ENCODE measurements at regions not wholly inside any gene's neighbourhood (a gene's known extent, or its start where the extent isn't known, plus 50 kb on each side); places are given as distances from the start of the nearest gene placed in this dataset.

DNA sequence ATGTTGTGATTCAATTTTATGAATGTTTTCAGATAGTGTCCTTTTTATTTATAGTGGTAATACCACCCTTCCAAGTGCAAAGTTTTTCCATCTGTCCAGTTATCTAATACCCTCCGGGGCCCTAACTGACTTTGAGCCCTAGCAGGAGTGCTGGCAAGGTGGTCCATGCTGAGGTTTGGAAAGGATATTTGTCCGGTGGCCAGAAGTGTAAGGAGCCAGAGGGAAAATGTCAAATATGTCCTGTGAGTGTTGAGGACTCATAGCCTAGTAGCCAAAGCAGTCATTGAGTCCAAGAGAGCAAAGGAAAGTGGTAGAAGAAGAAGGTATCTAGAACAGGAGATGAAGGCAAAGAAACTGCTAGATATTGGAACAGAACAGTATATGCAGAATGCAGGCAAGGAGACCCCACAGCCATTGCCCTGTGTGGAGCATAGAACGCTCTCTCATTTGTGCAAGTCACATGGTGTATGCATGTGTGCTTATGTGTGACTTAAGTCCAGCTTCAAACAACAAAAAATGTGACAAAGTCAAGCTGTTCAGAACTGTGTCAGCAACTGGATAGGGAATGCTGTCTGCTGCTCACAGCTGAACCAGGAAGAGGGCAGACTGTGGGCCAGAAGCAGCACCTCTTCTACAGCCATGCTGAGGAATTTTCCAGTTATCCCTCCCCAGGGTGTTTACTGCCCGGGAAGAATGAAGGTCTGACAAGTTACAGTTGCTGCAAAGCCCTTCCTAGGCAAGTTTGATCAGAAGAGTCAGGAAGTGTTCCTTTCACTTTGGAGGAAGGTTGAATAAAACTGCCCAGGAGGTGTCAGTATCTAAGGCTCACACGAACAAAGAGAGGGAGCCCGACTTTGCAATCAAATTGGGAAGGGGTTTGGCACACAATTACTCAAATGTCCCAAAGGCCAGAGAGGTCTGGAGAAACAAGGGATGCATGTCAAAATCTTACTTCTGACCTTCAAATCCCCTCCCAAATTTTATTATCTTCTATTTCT, 463.3 kb upstream of the DMAC1 start:
- no peak overlapping the region for H3K27ac ChIP-seq (ENCODE audit: low read depth in 1 of 3, low read length in 2 of 3)
- 48 to 55% (median 54%) methylated on average over 6 of the region's 6 CpGs for WGBS, 3 donors
- no peak for FAIRE-seq
- peak; percentile 10 to 30 for DNase-seq
- no peaks in the 10 kb centered on the region for H3K9me3 ChIP-seq (ENCODE audit: control insufficient read depth in 2 of 2, insufficient read depth in 1 of 2, low read depth in 1 of 2, low read length in 1 of 2)
- no peaks in the 10 kb centered on the region for H3K27me3 ChIP-seq (ENCODE audit: control insufficient read depth in 3 of 3, insufficient read depth in 3 of 3, low read length in 3 of 3)
- no peaks in the 10 kb centered on the region for H3K36me3 ChIP-seq (ENCODE audit: control insufficient read depth in 3 of 3, insufficient read depth in 2 of 3, low read depth in 1 of 3, low read length in 3 of 3)
- no peak overlapping the region for H3K4me3 ChIP-seq (ENCODE audit: low read depth in 1 of 3, low read length in 3 of 3)
- H3K4me1 ChIP-seq (ENCODE audit: control insufficient read depth in 3 of 3, insufficient read depth in 2 of 3, low read depth in 1 of 3, low read length in 2 of 3), result peaks cover 0 to 16% (median 0%) of the 10 kb centered on the region in 3 donors

DNA sequence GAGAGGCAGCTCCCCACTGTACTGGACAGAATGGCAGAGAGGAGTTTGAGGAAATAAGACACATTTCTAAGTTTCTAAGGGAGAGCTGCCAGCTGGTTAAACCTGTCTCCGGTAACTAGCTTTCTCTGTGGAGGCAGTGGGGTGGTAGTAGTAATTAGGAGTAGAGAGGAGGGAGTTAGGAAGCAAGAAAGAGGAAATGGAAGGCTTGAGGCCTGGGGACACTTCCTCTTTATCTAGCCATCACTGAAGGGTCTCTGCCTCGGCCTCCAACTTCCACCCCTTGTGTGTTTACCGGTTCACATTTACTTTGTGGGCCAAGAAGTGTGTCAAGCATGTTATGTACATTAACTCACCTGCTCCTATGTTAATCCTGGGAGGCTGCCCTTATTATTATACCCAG, 462.2 kb upstream of the DMAC1 start:
- H3K9me3 ChIP-seq (ENCODE audit: control insufficient read depth in 2 of 2, insufficient read depth in 1 of 2, low read depth in 1 of 2, low read length in 1 of 2), result no peaks in the 10 kb centered on the region
- DNase-seq (no peak), FAIRE-seq (no peak)
- no peak overlapping the region for H3K4me3 ChIP-seq (ENCODE audit: low read depth in 1 of 3, low read length in 3 of 3)
- H3K36me3 ChIP-seq (ENCODE audit: control insufficient read depth in 3 of 3, insufficient read depth in 2 of 3, low read depth in 1 of 3, low read length in 3 of 3), result no peaks in the 10 kb centered on the region
- H3K4me1 ChIP-seq (ENCODE audit: control insufficient read depth in 3 of 3, insufficient read depth in 2 of 3, low read depth in 1 of 3, low read length in 2 of 3), result peaks cover 0 to 16% (median 0%) of the 10 kb centered on the region in 3 donors
- H3K27me3 ChIP-seq (ENCODE audit: control insufficient read depth in 3 of 3, insufficient read depth in 3 of 3, low read length in 3 of 3), result no peaks in the 10 kb centered on the region
- 80 to 89% (median 86%) methylated on average over 3 of the region's 3 CpGs for WGBS, 3 donors
- no peak overlapping the region for H3K27ac ChIP-seq (ENCODE audit: low read depth in 1 of 3, low read length in 2 of 3)

DNA sequence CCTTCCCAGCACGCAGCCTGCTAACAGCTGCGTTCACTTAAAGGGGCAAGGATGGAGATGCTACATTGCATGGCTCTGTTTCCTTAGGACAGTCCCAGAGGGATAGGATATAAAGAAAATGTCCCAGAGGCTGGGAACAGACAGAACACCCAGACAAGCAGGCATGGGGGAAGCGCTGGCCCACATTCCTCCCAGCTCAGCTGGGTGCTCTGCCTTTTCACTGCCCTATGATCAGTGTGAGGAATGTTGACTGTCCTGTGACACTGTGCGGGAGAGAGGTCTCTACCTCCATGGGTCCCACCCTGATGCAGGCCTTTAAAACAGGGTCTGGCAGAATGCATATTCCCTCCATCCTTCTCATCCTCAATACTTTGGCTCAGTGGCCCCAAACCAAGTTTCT, 459.4 kb upstream of the DMAC1 start:
- H3K27me3 ChIP-seq (ENCODE audit: control insufficient read depth in 3 of 3, insufficient read depth in 3 of 3, low read length in 3 of 3), result no peaks in the 10 kb centered on the region
- H3K36me3 ChIP-seq (ENCODE audit: control insufficient read depth in 3 of 3, insufficient read depth in 2 of 3, low read depth in 1 of 3, low read length in 3 of 3), result no peaks in the 10 kb centered on the region
- H3K27ac ChIP-seq (ENCODE audit: low read depth in 1 of 3, low read length in 2 of 3), result no peak overlapping the region
- H3K4me1 ChIP-seq (ENCODE audit: control insufficient read depth in 3 of 3, insufficient read depth in 2 of 3, low read depth in 1 of 3, low read length in 2 of 3), result peaks cover 0 to 16% (median 0%) of the 10 kb centered on the region in 3 donors
- no peak overlapping the region for H3K4me3 ChIP-seq (ENCODE audit: low read depth in 1 of 3, low read length in 3 of 3)
- FAIRE-seq, result no peak
- no peak for DNase-seq
- no peaks in the 10 kb centered on the region for H3K9me3 ChIP-seq (ENCODE audit: control insufficient read depth in 2 of 2, insufficient read depth in 1 of 2, low read depth in 1 of 2, low read length in 1 of 2)
- 91 to 99% (median 93%) methylated on average over 4 of the region's 4 CpGs for WGBS, 3 donors

DNA sequence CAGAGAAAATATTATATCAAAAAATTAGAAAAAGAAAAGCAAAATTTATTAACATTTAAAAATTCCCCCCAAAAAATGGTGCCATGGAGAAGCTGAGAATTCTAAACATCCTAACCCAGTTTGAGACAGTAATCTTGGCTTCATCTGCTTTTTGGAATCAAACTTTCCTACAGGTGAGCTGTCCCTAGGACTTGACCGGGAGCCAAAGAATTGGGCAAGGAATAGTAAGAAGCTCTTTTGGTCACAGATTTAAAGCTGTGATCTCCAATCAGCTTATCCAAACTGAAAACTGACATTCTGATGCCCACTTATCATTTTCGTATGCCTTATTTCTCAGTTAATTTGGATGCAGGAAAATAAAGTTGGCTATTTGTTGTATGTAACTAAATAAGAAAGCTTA, 457.3 kb upstream of the DMAC1 start:
- DNase-seq (no peak), FAIRE-seq (no peak)
- Histone ChIP-seq H3K27me3 (ENCODE audit: control insufficient read depth in 3 of 3, insufficient read depth in 3 of 3, low read length in 3 of 3) (no peaks in the 10 kb centered on the region), H3K9me3 (ENCODE audit: control insufficient read depth in 2 of 2, insufficient read depth in 1 of 2, low read depth in 1 of 2, low read length in 1 of 2) (no peaks in the 10 kb centered on the region), H3K4me3 (ENCODE audit: low read depth in 1 of 3, low read length in 3 of 3) (no peak overlapping the region), H3K4me1 (ENCODE audit: control insufficient read depth in 3 of 3, insufficient read depth in 2 of 3, low read depth in 1 of 3, low read length in 2 of 3) (peaks cover 0 to 8% (median 0%) of the 10 kb centered on the region in 3 donors), H3K27ac (ENCODE audit: low read depth in 1 of 3, low read length in 2 of 3) (no peak overlapping the region), H3K36me3 (ENCODE audit: control insufficient read depth in 3 of 3, insufficient read depth in 2 of 3, low read depth in 1 of 3, low read length in 3 of 3) (no peaks in the 10 kb centered on the region)
- WGBS, 3 donors, result 75 to 91% (median 89%) methylated on average over 2 of the region's 2 CpGs

DNA sequence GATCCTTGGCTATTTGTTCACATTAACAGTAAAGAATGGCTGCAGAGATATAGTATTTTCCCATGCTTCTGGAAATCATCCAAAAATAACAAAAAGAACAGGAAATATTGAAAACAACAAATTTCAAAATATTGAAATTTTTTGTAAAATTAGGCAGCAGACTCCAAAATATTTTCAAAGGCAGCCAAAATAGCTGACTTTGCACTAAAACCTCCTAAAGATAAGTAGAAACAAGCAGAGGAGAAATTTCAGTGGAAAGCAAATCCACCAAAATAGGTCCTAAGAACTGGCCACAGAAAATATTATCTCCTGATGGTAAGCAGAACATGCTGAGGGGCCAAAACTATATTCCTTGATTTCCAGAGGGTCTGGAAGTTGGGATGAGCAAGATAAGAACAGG, 456.3 kb upstream of the DMAC1 start:
- Histone ChIP-seq H3K4me1 (ENCODE audit: control insufficient read depth in 3 of 3, insufficient read depth in 2 of 3, low read depth in 1 of 3, low read length in 2 of 3) (peaks cover 0 to 2% (median 0%) of the 10 kb centered on the region in 3 donors), H3K9me3 (ENCODE audit: control insufficient read depth in 2 of 2, insufficient read depth in 1 of 2, low read depth in 1 of 2, low read length in 1 of 2) (no peaks in the 10 kb centered on the region), H3K36me3 (ENCODE audit: control insufficient read depth in 3 of 3, insufficient read depth in 2 of 3, low read depth in 1 of 3, low read length in 3 of 3) (no peaks in the 10 kb centered on the region), H3K27ac (ENCODE audit: low read depth in 1 of 3, low read length in 2 of 3) (no peak overlapping the region), H3K4me3 (ENCODE audit: low read depth in 1 of 3, low read length in 3 of 3) (no peak overlapping the region), H3K27me3 (ENCODE audit: control insufficient read depth in 3 of 3, insufficient read depth in 3 of 3, low read length in 3 of 3) (no peaks in the 10 kb centered on the region)
- DNase-seq (no peak), FAIRE-seq (no peak)

DNA sequence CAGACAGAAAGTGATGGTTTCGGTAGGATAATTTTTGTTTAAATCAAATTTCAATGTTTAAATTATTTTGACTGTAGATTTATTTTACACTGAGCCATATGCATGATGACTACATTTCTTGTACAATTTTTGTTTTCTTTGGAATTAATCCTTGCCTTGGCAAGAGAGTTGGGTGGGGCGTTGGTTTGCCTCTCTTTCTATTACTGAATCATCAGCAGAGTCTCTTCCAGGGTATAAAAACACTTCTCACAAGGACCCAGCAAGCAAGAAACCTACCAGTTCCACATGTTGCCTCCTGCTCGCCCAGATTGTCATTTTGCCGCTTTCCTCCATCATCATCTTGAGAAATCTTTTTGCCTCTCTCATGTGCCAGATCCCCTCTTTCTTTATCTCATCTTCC, 455.0 kb upstream of the DMAC1 start:
- no peak for DNase-seq
- 78 to 85% (median 82%) methylated on average over 4 of the region's 4 CpGs for WGBS, 3 donors
- Histone ChIP-seq H3K9me3 (ENCODE audit: control insufficient read depth in 2 of 2, insufficient read depth in 1 of 2, low read depth in 1 of 2, low read length in 1 of 2) (no peaks in the 10 kb centered on the region), H3K4me3 (ENCODE audit: low read depth in 1 of 3, low read length in 3 of 3) (no peak overlapping the region), H3K4me1 (ENCODE audit: control insufficient read depth in 3 of 3, insufficient read depth in 2 of 3, low read depth in 1 of 3, low read length in 2 of 3) (no peaks in the 10 kb centered on the region), H3K27ac (ENCODE audit: low read depth in 1 of 3, low read length in 2 of 3) (no peak overlapping the region), H3K36me3 (ENCODE audit: control insufficient read depth in 3 of 3, insufficient read depth in 2 of 3, low read depth in 1 of 3, low read length in 3 of 3) (no peaks in the 10 kb centered on the region), H3K27me3 (ENCODE audit: control insufficient read depth in 3 of 3, insufficient read depth in 3 of 3, low read length in 3 of 3) (no peaks in the 10 kb centered on the region)
- no peak for FAIRE-seq

DNA sequence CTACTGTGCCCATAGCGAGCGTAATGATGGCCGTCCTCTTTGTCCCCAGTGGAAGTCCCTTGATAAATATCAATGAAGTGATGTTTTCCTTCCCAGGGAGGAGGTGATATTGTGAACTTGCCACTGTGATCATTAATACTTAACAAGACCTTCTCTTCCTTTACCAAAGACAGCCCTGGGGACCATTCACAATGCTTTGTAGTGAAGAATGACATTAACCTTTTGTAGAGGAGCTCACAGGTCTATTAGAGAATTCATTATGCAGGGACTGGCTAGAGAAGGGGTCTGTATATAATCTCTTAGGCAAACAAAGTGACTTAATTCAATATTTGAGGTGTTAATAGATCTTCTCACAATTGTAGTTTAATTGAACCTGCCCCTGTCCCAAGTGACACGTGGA, 452.9 kb upstream of the DMAC1 start:
- H3K27ac ChIP-seq (ENCODE audit: low read depth in 1 of 3, low read length in 2 of 3), result no peak overlapping the region
- no peak for FAIRE-seq
- DNase-seq, result no peak
- no peaks in the 10 kb centered on the region for H3K9me3 ChIP-seq (ENCODE audit: control insufficient read depth in 2 of 2, insufficient read depth in 1 of 2, low read depth in 1 of 2, low read length in 1 of 2)
- no peaks in the 10 kb centered on the region for H3K27me3 ChIP-seq (ENCODE audit: control insufficient read depth in 3 of 3, insufficient read depth in 3 of 3, low read length in 3 of 3)
- no peaks in the 10 kb centered on the region for H3K36me3 ChIP-seq (ENCODE audit: control insufficient read depth in 3 of 3, insufficient read depth in 2 of 3, low read depth in 1 of 3, low read length in 3 of 3)
- H3K4me1 ChIP-seq (ENCODE audit: control insufficient read depth in 3 of 3, insufficient read depth in 2 of 3, low read depth in 1 of 3, low read length in 2 of 3), result no peaks in the 10 kb centered on the region
- 85 to 92% (median 91%) methylated on average over 4 of the region's 4 CpGs for WGBS, 3 donors
- H3K4me3 ChIP-seq (ENCODE audit: low read depth in 1 of 3, low read length in 3 of 3), result no peak overlapping the region

DNA sequence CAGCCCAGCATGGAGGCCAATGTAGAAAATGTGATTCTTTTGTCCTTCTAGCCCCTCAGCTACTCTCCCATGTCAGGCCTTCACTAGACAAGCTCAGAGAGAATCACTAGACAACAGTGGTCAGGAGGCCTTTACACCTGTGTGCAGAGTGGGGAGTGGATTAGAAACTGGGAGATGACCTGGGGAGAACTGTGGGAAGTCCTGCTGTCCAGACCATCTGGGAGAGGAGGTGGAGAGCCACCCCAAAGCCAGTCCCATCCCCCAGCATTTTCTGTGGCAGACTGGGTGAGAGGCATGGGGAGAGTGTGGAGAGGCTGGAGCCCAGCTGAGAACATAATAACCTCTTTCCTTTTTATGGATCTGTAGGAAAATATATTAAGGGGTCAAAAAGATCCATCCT, 452.0 kb upstream of the DMAC1 start:
- FAIRE-seq (no peak), DNase-seq (no peak)
- H3K4me3 ChIP-seq (ENCODE audit: low read depth in 1 of 3, low read length in 3 of 3), result no peak overlapping the region
- H3K4me1 ChIP-seq (ENCODE audit: control insufficient read depth in 3 of 3, insufficient read depth in 2 of 3, low read depth in 1 of 3, low read length in 2 of 3), result no peaks in the 10 kb centered on the region
- H3K9me3 ChIP-seq (ENCODE audit: control insufficient read depth in 2 of 2, insufficient read depth in 1 of 2, low read depth in 1 of 2, low read length in 1 of 2), result no peaks in the 10 kb centered on the region
- H3K36me3 ChIP-seq (ENCODE audit: control insufficient read depth in 3 of 3, insufficient read depth in 2 of 3, low read depth in 1 of 3, low read length in 3 of 3), result no peaks in the 10 kb centered on the region
- H3K27me3 ChIP-seq (ENCODE audit: control insufficient read depth in 3 of 3, insufficient read depth in 3 of 3, low read length in 3 of 3), result no peaks in the 10 kb centered on the region
- no peak overlapping the region for H3K27ac ChIP-seq (ENCODE audit: low read depth in 1 of 3, low read length in 2 of 3)
